HS-5 (cell line): ENCODE measurements at regions not wholly inside any gene's neighbourhood (a gene's known extent, or its start where the extent isn't known, plus 50 kb on each side); places are given as distances from the start of the nearest gene placed in this dataset.
"Not testable (repeated sequence)": the region's sequence is repeated elsewhere in the genome, so short reads cannot be mapped to it uniquely, and the experiment has no call there.

Experiments
- DNase-seq: peaks from one replicate; pipeline ENCODE4 v3.0.0-alpha.2; 2012; ENCODE audit warnings: low read depth

DNA sequence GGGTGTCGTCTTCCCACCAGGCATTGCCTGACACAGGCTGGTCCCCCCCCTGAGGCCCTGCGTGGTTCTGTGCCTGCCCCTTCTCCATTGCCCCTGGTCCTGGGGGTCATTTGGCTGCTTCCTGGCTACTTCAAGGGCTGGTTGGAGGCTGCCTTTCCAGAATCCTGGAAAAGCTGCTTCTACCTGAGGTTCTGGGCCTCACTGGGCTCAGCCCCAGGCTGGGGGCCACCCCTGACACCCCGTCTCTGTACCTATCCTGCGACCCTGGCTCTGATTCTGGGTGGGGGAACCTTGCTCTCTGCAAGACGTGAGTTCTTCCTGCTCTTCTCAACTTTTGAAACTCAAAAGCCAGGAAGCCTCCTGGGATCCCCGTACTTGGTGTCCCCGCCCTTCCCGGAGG is 149.3 kb upstream of the PTPN1 start:
- DNase-seq: no peak

GRCh38 chr20:50362177-50362576 is 148.0 kb upstream of the PTPN1 start:
- DNase-seq: not testable (repeated sequence)

DNA sequence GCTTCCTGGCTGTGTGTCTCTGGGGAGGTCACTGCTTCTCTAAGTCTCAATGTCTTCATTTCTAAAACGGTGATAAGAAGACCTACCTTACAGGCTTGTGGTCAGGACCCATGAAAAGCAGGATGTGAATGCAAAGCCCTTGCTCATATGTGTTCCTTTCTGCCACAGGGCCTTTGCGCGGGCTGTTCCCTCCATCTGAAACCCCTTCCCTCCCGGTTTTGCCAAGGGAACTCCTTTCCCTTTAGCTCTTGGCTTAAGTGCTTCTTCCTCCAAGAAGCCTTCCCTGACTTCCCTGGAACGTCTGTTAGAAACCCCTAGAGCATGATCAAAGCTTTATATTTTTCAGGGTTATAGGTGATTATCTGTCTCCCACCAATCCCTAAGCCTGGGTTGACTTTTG is 147.2 kb upstream of the PTPN1 start:
- DNase-seq: no peak

DNA sequence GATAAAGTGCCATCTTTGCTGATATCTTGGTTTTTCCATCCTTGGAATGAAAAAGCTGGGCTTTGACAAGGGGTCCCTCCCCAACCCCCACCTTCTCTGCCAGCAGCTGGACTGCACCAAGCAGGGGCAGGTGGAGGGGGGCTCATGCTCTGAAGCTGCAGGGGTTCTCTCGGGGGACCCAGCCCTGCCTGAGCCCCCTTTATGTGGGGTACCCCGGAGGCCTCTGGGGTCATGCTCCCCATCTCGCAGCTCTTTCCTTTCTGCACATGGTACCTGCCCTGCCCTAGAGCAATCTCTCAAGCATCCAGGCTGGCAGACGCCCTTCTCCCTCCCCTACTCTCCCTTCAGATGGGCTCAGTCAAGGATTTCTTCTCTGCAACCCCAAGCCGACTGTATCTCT is 146.7 kb upstream of the PTPN1 start:
- no peak for DNase-seq

DNA sequence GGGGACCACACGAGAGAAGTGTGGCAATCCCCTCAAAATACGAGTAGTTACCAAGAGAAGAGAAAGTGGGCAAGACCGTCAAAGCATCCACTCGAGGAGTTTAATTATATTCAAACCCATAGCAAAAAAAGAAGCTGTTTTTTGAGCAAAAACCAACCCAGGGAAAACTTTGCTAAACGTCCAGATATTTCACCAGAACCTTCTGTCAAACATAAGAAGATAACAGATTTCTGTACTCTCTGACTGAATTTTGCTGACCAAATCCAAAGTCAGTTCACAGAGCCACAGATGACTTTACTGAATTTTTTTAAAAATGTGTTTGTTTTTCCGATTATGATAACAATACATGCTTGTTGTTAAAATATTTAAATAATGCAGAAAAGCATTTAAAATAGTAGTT is 145.6 kb upstream of the PTPN1 start:
- DNase-seq: no peak

- no peak for DNase-seq
Measured at GRCh38 chr20:50366270-50367103, 143.7 kb upstream of the PTPN1 start.

GRCh38 chr20:50367104-50367674 is 143.0 kb upstream of the PTPN1 start:
- no peak for DNase-seq

- DNase-seq: no peak
Measured at GRCh38 chr20:50367739-50368375, 142.3 kb upstream of the PTPN1 start.

- DNase-seq: no peak
Measured at GRCh38 chr20:50368386-50368785, 141.8 kb upstream of the PTPN1 start.

DNA sequence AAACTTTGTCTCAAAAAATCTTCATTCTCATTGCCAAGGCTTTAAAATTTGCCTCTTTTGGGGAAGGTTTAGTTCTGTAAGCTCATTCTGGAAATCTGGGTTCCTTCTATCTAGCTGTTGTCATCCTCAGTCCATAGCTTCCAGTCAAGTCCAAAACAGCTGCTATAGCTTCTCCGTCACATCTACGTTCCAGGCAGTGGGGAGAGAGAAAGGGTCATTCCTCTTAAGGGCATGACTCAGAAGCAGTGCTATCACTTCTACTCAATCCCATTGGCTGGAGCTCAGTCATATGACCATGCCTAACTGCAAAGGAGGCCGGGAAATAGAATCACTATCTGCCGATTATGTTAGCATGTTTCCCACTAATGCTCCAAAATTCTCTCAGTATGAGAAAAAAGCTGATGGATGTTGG is 141.4 kb upstream of the PTPN1 start:
- DNase-seq: no peak

- DNase-seq: no peak
Measured at GRCh38 chr20:50369225-50370035, 140.8 kb upstream of the PTPN1 start.

DNA sequence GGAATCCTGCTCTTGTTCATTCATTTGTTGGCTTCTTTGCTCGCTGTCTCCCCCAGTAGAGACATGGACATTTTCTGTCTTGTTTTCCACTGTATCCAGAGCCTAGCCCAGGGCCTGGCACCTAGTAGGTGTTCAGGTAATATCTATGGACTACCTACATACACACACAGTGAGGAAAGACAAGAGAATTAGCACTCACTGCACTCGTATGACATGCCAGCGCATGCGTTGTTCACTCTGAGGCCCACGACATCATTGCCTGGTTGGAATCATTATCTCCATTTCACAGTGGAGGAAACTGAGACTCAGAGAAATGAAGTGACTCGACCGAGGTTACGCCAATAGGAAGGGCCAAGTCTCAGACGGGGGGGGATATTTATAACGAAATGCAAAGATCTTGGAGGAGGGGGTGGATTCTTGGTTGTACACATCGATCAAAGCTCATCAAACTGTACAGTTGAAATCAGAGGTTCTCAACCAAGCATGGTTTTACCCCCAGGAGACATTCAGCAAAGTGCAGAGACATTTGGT is 140.1 kb upstream of the PTPN1 start:
- no peak for DNase-seq

DNA sequence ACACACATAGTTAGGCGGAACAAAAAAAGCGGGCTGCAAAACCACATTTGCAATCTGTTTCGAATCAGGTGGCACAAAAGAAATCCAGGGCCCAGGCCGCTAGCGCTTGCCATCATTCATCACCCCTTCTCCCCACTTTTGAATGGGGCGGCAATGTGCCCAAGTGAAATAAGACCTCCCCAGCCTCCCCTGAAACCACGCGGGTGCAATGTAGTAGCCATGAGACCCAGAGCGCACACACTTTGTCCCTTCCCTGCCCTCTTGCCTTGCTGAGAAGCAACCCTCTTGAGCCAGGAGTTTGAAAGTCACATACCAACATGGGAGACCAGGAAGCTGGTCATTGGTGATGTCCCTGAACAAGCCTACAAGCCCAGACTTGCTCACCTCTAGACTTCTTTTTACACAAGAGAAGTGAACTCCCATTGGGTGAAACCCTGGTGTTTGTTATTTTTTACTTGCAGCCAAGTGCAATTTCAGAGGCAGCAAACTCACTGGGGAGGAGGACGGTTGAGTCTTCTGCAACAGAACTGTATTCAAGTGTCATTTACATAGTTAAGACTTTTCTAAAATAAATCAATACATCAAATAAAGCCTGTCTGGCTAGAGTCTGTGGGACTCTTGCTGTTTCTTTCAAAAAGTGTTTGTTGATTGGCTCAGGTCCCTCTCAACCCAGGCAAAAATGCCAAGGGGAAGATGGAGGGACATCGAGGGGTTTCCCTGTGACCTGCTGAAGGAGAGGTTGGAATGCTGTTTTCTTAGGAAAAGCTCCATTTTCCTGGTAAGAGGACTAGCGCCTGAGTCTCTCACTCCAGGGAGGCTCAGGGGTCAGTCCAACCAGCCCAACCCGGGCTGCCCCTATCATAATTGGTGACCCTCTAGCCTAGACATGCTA is 138.1 kb upstream of the PTPN1 start:
- no peak for DNase-seq

DNA sequence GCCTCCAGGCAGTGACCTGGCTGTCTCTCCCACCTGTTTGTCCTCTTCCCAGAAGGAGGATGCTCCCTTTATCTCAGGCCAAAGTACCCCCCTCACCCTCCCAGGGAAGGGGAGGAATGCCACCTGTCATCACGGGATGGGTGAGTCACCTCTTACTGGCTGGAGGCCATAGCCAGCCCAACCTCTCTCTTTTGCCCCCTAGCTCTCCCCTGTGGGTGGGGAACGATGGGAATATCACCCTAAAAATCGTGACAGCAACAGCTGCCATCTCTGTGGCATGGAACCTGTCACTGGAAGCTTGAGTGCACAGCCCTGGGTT is 137.5 kb upstream of the PTPN1 start:
- no peak for DNase-seq

- no peak for DNase-seq
Measured at GRCh38 chr20:50373674-50374286, 136.4 kb upstream of the PTPN1 start.

DNA sequence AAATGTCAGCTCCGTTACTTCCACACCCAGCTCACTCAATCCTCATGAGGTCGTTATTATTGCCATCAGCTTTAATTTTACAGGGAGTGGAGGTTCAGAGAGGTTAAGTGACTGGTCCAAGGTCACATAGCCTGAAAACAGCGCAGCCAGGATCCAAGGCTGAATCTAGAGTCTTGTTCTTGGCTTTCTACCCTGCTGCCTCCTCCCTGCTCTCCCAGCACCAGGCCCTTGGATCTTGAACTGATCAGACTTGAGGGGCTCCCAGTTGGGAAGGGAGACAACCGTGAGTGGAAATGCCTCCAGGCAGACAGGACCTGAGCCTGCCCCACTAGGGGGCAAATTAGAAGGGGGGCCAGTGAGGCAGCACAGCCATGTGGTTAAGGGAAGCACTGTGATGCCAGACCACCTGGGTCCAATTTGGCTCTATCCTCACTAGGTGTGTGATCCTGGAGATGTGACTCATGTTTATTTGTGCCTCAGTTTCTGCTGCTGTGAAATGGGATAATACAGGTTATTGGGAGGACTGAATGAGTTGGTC is 135.6 kb upstream of the PTPN1 start:
- DNase-seq: no peak

GRCh38 chr20:50376179-50376887 is 133.8 kb upstream of the PTPN1 start:
- no peak for DNase-seq

- no peak for DNase-seq
Measured at GRCh38 chr20:50376888-50377459, 133.2 kb upstream of the PTPN1 start.

GRCh38 chr20:50378170-50379000 is 131.8 kb upstream of the PTPN1 start:
- no peak for DNase-seq
